GM23338 (cell line): ENCODE measurements at regions not wholly inside any gene's neighbourhood (a gene's known extent, or its start where the extent isn't known, plus 50 kb on each side); places are given as distances from the start of the nearest gene placed in this dataset.

Source experiments
- CTCF ChIP-seq, 2 experiments: fragments of 200-600 bp in 1 of 2; sonication (generic) in 1 of 2; conservative IDR thresholded peaks; 2 replicates each; pipeline versions ENCODE4 v1.5.1 to v1.6.1; 2016 to 2017; ENCODE audit warnings: antibody characterized with exemption in 2 of 2, low read depth in 2 of 2, mild to moderate bottlenecking in 2 of 2, moderate library complexity in 1 of 2
- JUNB ChIP-seq: IDR thresholded peaks from one replicate; pipeline ENCODE4 v1.6.1; 2016; ENCODE audit warnings: antibody characterized with exemption; ENCODE audit not compliant: unreplicated experiment
- POLR2AphosphoS5 ChIP-seq: IDR thresholded peaks from 2 replicates; pipeline ENCODE4 v1.6.1; 2016; ENCODE audit warnings: antibody characterized with exemption, low read depth

DNA sequence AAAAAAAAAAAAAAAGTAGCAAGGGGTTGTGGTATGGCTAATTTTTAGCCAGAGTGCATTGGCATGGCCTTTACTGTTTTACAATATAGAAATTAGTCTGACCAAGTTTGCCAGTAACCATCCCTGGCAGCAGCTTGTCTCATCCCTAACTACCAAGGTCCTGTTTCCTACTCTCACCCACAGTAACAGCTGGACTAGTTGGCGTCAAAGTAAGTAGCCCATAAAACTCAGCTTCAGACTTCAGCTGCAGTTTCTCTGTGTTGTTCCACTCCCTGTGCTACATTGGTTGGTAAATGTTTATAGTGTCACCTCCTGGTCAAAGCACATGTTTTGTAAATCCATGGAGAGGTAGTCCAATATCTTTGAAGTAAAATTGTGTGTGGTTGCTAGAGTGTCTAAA lies 691.3 kb downstream of the ZPLD1 start:
- TF ChIP-seq JUNB: no peak
- no peak; a peak in 1 of 4 replicates for TF ChIP-seq CTCF (conservative IDR thresholded peaks at IDR 0.05; ENCODE audit: low read depth in 2 of 2)
- no peak for TF ChIP-seq POLR2AphosphoS5
